ENCODE measurements at regions not wholly inside any gene's neighbourhood (a gene's known extent, or its start where the extent isn't known, plus 50 kb on each side); places are given as distances from the start of the nearest gene placed in this dataset.
"Not testable (repeated sequence)": the region's sequence is repeated elsewhere in the genome, so short reads cannot be mapped to it uniquely, and the experiment has no call there.

DNA sequence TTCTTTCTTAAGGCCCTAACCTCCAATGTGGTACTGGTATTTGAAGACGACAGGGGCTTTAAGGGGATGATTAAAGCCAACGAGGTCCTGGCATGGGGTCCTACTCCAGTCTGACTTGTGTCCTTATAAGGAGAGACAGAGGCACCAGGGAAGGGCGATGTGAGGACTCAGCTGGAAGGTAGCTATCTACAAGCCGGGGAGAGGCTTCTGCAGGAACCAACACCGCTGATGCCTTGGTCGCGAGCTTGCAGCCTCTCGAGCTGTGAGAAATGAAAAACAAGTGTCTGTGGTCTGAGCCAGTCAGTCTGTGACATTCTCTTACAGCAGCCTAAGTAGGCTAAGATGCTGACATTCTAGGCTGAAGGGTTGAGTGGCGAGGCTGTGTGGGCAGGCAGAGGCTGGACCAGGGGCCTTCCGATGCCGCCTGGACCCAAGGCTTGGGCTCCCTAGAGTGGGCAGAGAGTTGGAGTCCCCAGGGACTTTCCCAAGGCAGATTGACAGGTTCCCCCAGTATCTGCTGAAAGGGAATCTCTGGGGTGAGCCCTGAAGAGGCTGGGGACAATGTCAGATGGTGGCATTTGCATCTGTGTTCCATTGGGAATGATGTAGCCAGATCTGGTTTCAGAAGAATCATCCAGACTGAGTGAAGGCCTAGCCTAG lies 322.9 kb upstream of the HS6ST1 start:
- DNase-seq: no peak

DNA sequence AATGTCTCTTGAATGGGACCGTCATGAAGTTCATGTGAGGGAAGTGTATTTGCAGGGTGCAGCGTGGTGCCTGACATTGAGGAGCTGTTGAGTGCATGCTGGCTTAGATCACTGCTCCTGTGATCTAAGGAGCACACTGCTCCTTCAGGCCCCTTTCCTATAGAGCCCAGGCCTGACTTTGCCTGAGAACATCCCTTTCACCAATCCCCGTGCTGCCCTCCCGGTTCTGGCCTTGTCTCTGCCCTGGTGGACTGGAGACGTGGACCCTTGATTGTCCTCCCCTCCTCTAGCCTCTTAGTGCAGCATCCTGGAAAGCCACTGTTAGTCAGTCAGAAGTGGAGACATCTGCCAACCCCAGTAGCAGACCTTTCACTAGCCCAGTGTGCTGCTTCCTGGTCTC lies 323.6 kb upstream of the HS6ST1 start:
- DNase-seq: no peak

DNA sequence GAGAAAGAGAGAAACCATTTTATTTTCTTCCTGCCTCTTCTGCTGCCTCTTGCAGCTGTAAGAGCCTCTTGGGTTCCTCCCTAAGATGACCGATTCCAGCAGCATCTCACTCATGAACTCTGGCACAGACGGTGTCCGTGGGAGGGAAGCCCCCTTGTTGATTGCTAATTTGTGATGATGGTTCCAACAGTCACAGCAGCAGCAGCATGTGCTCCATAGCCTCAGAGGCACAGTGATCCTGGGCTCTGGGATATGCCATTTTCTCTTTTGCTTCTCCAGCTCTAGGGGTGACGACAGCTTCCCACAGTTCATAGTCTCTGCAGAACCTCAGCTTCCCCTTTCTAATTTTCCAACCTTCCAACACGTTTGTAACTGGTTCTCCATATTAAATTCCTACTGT lies 324.2 kb upstream of the HS6ST1 start:
- DNase-seq: no peak

DNA sequence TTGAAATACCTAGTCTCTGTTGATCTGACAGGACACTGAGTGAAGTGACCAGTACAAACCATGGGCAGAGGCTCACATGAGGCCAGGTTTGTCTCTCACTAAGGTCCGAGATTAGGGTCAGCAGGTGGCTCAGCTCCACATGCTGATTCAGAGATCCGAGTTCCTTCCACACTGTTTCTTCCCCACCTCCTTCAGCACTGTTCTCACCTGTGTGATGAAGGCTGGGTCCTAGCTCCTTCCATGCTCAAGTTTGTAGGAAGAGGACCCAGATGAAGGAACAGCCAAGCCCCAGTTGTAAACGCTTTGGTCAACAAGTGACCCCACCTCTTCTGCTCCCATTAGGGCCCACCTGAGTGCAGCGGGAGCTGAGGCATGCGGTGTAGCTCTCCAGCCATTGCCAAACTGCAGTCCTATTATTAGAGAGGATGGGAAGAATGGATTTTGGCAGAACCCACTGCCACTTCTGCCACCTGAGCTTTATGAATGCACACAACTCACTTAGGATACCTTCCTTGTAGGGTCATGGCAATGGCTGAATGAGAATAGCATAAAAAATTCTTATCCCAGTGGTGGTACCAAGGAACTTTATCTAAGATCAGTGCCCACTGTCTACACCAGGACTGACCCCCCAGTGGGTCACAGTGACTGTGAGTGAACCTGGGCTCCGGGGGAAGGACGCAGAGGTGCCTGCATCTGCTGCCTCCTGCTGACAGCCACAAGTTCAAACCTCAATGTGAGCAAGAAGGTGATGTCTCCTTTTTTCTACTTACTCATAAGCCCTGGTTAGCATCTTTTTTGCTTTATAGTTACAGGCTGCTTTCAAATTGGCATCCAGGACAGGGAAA lies 324.8 kb upstream of the HS6ST1 start:
- DNase-seq: no peak

DNA sequence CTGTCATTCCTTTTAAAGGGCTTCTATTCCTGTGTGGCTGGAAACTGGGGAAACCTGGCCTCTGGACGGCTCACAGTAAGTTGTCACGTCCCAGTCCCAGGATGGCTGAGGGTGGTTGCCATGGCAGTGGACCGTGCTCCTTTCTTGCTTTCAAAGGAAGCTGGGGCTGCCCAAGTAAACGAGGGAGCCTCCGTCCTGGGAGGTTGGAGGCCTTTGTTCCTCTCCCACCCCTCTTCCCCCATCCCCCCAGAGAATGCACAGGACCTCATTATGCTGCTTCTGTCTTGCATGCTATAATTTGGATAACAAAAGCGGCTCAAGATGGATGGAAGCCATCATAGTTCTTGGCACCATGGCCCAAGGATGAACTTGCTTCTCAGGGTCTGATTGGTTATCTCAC lies 325.5 kb upstream of the HS6ST1 start:
- no peak for DNase-seq

DNA sequence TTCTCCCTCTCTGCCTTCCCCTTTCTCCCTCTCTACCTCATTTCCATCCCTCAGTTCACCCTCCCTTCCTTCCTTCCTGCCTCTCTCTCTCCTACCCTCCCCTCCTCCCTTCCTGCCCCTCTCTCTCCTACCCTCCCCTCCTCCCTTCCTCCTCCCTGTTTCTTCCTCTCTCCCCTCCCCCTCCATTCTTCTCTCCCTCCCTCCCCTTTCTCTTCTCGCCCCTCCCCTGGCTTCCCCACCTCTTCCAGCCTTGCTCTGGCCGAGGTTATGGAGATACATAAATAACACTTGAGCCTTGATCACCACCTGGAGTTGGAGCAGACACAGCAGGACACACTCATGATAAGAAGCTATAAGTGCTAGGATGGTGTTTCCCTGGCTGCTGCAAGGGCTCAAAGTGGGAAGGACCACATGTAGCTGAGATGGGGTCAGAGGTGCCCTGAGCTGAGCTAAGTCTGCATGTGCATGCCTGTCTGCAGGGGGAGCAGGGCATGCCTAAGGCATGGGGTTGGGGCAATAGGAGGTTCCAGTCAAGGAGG lies 326.1 kb upstream of the HS6ST1 start:
- no peak for DNase-seq

DNA sequence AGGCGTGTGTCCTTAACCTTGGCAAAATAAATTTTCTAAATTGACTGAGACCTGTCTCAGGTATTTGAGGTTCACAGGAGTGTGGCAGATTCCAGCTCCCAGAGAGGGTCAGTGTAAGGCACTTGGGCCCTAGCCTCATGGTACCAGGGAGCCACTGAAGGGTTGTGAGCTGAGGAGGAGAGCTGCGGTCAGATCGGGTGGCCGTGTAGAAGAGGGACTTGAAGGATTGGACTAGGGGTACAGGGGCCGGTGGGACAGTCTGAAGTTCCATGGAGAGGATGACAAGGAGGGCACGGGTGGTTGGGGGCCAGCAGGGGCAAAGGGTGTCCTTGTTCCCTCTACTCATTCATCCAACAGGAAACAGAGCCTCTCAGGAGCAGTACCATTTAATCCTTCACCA lies 327.0 kb upstream of the HS6ST1 start:
- no peak for DNase-seq

DNA sequence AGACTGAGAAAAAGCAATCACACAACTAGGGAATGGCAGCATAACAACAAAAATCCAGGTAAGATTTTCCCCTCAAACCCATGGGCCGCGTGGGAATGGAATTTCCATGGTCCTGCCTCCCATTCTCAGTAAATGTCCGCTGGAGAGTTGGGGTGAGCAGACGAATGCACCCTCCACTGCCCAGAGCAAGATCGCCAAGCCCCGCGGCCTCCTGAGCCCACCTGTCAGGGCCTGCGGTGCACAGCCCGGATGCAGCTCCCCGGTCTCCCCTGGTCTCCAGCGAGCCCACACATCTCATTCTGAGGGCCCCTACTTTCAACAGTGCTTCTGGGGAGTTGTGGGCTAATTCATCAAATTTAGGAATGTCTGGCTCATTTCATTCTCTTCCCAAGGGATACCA lies 327.4 kb upstream of the HS6ST1 start:
- DNase-seq: no peak

DNA sequence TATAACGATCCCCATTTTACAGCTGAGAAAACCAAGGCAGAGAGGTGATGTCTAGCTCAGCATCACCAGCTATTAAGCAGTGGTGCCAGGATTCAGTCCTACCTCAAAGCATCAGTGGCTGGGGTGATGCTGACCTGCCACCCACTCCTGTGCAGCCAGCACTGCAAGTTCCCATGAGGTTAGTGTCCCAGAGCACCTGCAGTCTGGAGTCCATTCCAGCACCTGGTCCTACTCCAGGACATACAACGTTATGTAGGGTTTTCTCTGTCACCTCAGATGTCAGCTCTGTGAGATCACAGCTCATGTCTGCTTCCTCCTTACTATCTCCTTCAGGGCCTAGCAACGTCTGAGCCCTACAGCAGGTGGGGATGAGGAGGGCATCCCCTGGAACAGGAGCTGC lies 328.0 kb upstream of the HS6ST1 start:
- no peak for DNase-seq

DNA sequence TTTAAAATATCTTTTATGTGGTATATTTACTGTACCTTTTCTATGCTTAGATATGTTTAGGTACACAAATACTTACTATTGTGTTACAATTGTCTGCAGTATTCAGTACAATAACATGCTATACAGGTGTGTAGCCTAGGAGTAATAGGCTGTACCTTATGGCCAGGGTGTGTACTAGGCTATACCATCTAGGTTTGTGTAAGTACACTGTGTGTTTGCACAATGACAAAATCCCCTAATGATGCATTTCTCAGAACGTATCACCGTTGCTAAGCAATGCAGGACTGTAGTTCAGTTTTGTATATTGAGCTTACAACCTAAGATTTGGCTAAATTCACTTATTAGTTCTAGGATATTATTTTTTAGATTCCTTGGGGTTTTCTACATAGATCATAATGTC lies 332.3 kb upstream of the HS6ST1 start:
- DNase-seq: no peak

DNA sequence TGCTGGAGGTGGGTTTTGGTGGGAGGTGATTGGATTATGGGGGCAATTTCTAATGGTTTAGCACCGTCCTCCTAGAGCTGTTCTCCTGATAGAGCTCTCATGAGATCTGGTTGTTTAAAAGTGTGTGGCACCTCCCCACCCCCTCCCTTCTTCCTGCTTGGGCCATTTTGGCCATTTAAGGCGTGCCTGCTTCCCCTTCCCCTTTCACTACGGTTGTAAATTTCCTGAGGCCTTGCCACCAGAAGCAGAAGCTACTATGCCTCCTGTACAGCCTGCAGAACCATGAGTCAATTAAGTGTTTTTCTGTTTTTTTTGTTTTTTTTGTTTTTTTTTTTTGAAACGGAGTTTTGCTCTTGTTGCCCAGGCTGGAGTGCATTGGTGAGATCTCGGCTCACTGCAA lies 335.7 kb upstream of the HS6ST1 start:
- no peak for DNase-seq

DNA sequence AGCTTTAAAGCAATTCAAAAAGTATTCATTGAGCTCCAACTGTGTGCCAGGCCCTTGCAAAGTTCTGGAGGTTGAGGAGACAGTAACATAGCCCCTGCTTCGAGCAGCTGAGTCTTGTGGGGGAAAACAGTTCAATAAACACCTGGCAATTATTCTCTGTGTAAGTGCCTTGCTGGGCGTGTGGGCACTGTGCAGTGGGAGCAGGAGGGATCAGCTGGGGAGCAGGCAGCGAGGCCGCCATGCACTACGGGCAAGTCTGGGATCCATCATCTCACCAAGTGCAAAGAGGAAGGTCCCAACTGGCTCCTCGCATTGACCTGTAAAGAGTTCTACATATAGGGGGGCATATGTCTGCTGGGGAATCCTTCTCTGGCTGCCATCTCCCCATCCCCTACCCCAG lies 342.2 kb upstream of the HS6ST1 start:
- DNase-seq: no peak

DNA sequence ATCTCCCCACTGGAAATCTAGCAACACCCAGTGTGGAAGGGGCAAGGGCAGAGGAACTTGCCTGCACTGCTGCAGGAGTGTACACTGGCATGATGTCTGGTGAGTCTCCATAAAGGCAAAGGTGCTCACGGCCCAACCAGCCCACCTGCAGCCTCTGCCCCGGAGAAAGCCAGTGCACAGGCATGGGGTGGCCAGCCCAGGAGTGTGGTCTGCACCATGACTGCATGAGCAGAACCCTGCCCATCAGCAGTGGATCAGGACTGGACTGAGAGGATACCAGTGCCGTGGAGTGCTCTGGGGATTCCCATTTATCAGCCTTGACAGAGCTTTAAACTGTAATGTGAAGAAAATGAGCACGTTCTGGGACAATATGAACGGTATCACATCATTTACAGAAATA lies 342.6 kb upstream of the HS6ST1 start:
- no peak for DNase-seq

DNA sequence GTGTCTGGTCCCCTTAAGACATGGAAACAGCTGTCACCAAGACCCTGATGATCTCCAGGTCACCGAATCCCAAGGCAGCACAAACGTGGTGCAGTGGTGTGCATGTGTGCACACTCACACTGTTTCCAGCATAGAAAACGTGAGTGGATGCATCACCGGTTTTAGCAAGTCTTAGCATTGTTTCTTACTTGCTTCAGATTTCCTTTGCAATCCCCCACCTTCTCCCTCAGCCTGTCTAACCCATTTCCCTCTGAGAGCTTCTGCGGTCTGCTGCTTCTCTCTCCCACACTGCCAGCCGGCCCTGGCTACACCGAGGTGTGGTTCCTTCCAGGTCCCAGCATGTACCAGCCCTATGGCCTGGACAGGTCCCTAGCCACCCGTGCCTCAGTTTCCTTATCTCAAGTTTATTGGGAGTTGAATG lies 343.4 kb upstream of the HS6ST1 start:
- DNase-seq: no peak

DNA sequence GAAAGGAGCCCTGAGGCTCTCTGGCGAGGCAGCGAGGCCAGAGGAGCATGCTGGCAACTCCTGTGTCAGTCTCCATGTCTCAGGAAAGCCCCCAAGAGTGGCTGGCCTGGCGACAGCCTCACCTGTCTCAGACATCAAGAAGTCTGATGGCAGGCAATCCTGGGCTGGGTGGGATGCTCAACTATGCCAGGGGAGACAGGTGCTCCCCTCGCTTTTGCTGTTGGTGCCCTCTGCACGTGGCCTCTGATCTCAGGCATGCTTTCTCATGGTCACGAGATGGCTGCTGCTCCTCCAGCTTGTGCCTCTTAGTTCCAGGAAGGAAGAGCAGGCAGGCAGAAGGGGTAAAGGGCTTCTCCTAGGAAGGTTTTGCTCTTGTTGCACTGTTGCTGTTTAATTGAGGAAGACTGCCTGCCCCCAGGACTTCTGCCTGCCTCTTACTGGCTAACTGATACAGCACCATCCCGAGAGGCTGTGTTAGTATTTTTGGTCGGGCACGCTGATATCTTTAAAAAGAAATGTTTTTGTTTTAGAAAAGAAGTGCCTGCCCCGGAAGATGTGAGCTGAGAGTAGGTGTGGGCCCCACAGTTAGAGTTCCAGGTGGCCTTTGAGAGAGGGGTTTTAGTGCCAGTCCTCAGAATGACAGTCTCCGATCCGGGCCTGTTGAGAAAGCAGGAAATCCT lies 344.8 kb upstream of the HS6ST1 start:
- no peak for DNase-seq

DNA sequence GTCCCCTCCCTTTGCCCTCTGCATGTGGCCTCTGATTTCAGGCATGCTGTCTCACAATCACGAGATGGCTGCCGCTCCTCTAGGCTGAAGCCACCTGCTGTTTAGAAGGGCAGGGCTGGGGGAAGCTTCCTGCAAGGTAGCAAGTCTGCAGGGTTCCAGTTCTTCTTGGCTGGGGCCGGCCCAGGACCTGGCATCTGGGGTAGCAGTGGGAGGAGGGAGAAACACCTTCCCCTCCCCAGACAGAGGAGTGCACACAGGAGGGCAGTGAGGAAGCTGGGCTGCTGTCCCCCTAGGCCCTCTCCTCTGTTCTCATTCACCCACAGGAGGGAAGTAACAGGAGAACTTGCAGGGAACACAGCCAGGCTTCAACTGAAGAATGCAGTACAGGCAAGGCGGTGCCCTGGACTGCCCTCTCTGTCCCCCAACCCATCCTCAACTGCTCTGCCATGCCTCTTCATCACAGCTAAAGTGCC lies 345.9 kb upstream of the HS6ST1 start:
- DNase-seq: no peak

DNA sequence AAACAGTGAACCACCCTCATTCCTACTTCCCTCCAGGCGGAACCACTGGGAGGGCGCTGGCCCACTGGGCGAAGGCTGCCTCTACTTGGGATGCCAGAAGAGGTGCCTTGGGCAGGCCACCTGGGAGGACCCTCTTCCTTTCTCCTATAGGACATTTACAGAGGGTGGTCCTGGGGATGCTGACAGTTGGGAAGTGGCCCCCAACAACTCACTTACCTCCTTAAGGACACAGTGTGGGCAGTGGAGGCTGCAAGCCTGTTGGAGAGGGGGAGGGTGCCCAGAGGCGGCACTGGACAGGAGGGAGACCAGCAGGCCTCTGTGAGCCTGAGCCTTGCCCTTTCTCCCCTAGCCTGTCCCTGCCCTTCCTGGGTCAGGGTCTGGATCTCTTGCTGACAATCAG lies 346.4 kb upstream of the HS6ST1 start:
- no peak for DNase-seq

DNA sequence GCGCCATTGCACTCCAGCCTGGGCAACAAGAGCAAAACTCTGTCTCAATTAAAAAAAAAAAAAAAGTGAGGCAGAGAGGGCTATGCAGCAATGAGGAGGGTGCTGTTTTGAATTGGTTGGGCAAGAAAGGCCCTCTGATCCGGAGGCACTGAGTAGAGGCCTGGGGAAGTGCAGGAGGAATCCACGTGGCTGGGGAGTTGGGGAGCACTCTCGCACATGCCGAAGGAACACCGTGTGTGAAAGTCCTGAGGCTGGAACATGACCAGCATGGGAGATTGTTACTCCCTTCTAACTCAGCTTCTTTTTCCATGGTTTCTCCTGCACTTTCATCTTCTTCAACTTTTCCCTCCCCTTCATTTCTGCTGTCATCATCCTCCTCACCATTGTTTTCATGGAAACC lies 347.9 kb upstream of the HS6ST1 start:
- DNase-seq: no peak

DNA sequence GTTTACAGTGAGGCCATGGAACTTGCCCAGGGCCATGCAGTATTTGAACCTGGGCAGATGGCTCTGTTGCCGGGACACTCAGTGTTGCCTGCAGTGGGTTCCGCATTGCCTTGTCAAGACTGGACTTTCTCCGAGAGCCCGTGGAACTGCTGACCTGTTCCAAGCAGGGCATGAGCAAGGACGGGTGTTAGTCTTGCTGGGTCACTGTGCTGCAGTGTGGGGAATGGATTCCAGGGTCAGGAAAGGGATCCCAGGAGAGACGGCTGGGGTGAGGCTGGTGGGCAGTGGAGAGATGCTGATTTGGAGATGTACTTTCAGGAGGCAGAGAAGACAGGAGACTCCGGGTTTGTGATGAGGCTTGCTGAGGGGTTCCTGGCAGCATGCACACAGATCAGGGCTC lies 348.7 kb upstream of the HS6ST1 start:
- DNase-seq: no peak

DNA sequence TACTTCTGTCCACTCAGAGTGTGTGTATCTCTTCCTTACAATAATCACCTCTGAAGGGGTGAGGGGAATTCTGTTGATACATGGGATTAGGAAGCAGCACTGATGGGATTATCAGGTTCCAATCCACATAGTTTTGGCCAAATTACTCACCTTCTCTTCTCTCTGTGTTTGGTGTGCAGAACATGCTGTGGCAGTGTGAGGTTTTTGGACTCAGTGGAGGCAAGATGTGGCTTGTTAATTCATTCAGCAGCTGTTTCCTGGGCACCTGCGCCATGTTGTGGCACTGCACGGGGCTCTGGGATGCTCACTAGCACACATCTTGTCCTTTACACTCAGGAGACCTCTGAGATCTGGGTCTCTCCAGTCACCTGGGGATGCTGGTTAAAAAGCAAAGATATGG lies 350.3 kb upstream of the HS6ST1 start:
- DNase-seq: no peak

DNA sequence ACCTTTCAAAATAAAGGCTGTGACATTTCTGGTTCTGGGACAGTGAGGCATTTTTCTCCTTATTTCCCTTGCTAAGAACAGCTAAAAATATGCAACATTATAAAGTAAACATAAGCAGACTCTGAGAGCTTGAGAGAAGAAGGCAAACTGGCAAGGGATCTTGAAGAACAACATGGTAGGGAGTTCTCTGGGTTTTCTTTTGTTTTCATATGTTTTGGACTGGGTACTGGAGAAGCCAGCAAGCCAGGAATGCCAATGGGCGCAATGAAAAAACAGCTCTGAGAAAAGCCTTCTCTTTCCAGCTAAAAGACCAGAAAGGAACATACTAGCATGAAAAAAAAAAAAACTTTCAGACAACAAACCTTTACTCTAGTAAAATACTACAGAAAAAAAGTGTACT lies 351.4 kb upstream of the HS6ST1 start:
- DNase-seq: no peak

DNA sequence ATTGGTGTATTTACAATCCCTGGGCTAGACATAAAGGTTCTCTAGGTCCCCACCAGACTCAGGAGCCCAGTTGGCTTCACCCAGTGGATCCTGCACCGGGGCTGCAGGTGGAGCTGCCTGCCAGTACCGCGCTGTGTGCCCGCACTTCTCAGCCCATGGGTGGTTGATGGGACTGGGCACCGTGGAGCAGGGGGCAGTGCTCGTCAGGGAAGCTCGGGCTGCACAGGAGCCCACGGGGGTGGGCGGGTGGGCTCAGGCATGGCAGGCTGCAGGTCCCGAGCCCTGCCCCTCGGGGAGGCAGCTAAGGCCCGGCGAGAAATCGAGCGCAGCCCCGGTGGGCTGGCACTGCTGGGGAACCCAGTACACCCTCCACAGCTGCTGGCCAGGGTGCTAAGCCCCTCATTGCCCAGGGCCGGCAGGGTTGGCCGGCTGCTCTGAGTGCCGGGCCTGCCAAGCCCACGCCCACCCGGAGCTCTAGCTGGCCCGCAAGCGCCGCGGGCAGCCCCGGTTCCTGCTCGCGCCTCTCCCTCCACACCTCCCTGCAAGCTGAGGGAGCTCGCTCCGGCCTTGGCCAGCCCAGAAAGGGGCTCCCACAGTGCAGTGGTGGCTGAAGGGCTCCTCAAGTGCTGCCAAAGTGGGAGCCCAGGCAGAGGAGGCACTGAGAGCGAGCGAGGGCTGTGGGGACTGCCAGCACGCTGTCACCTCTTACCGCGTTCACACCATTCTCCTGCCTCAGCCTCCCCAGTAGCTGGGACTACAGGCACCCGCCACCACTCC lies 353.5 kb upstream of the HS6ST1 start:
- DNase-seq: not testable (repeated sequence)

DNA sequence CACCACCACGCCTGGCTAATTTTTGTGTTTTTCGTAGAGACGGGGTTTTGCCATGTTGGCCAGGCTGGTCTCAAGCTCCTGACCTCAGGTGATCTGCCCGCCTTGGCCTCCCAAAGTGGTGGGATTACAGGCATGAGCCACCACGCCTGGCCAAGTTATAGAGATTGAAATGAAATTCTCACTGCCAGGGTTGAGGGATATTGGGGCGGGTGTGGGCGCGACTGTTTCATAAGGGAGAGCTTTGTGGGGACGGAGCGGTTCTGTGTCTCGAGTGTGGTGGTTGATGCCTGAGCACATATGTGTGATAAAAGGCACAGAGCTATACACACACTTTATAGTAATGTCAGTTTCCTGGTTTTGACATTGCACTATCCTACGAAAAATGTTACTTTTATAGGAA lies 361.0 kb upstream of the HS6ST1 start:
- DNase-seq: not testable (repeated sequence)
